ENCODE measurements at regions not wholly inside any gene's neighbourhood (a gene's known extent, or its start where the extent isn't known, plus 50 kb on each side); places are given as distances from the start of the nearest gene placed in this dataset.

- DNase-seq (ENCODE audit: low read depth, low spot score), result no peak
- ChIA-PET CTCF (no interaction called here), POLR2A (no interaction called here)
- no peak overlapping the region for H3K4me3 ChIP-seq (ENCODE audit: low read depth, low read length)
- no peak for TF ChIP-seq CTCF (IDR thresholded peaks at IDR 0.05; ENCODE audit: insufficient read depth, low read length, missing control alignments)
Measured at GRCh38 chr2:16817305-16818202, 151.9 kb upstream of the CYRIA start.

GRCh38 chr2:16816522-16816921 lies 150.9 kb upstream of the CYRIA start:
- no peak for TF ChIP-seq CTCF (IDR thresholded peaks at IDR 0.05; ENCODE audit: insufficient read depth, low read length, missing control alignments)
- H3K4me3 ChIP-seq (ENCODE audit: low read depth, low read length), result no peak overlapping the region
- no peak for DNase-seq (ENCODE audit: low read depth, low spot score)
- POLR2A ChIA-PET, result no interaction called here
- CTCF ChIA-PET, result interaction anchor here (1.0 kb wide), 1 partner anchor 15 kb away, joined by 3 read pairs; no protein-coding TSS in a partner anchor

GRCh38 chr2:16816016-16816415 lies 150.4 kb upstream of the CYRIA start:
- TF ChIP-seq CTCF (IDR thresholded peaks at IDR 0.05; ENCODE audit: insufficient read depth, low read length, missing control alignments), result no peak
- no peak for DNase-seq (ENCODE audit: low read depth, low spot score)
- ChIA-PET CTCF (interaction anchor here (1.0 kb wide), 1 partner anchor 15 kb away, joined by 3 read pairs; no protein-coding TSS in a partner anchor), POLR2A (no interaction called here)
- H3K4me3 ChIP-seq (ENCODE audit: low read depth, low read length), result no peak overlapping the region

GRCh38 chr2:16813593-16813992 lies 148.0 kb upstream of the CYRIA start:
- ChIA-PET CTCF (no interaction called here), POLR2A (no interaction called here)
- no peak overlapping the region for H3K4me3 ChIP-seq (ENCODE audit: low read depth, low read length)
- no peak for DNase-seq (ENCODE audit: low read depth, low spot score)
- no peak for TF ChIP-seq CTCF (IDR thresholded peaks at IDR 0.05; ENCODE audit: insufficient read depth, low read length, missing control alignments)

- ChIA-PET CTCF (no interaction called here), POLR2A (no interaction called here)
- DNase-seq (ENCODE audit: low read depth, low spot score), result no peak
- no peak overlapping the region for H3K4me3 ChIP-seq (ENCODE audit: low read depth, low read length)
- no peak for TF ChIP-seq CTCF (IDR thresholded peaks at IDR 0.05; ENCODE audit: insufficient read depth, low read length, missing control alignments)
Measured at GRCh38 chr2:16798472-16798871, 132.8 kb upstream of the CYRIA start.

GRCh38 chr2:16791496-16791895 lies 125.9 kb upstream of the CYRIA start:
- H3K4me3 ChIP-seq (ENCODE audit: low read depth, low read length), result no peak overlapping the region
- TF ChIP-seq CTCF (IDR thresholded peaks at IDR 0.05; ENCODE audit: insufficient read depth, low read length, missing control alignments), result no peak
- ChIA-PET POLR2A (no interaction called here), CTCF (no interaction called here)
- no peak for DNase-seq (ENCODE audit: low read depth, low spot score)

All from AG04449 (cell line).